NT2/D1 (cell line): ENCODE measurements at regions not wholly inside any gene's neighbourhood (a gene's known extent, or its start where the extent isn't known, plus 50 kb on each side); places are given as distances from the start of the nearest gene placed in this dataset.
"Not testable (repeated sequence)": the region's sequence is repeated elsewhere in the genome, so short reads cannot be mapped to it uniquely, and the experiment has no call there.

ENCODE experiments used
- DNase-seq: peaks from one replicate; pipeline ENCODE4 v3.0.0-alpha.2; 2011; ENCODE audit warnings: low read depth, low spot score
- H3K27me3 ChIP-seq: 2 replicates; pipeline ENCODE4 v1.6.0; 2011; ENCODE audit warnings: mild to moderate bottlenecking; ENCODE audit not compliant: insufficient read length, insufficient read depth
- H3K36me3 ChIP-seq: 2 replicates; pipeline ENCODE4 v1.6.1; 2011; ENCODE audit warnings: mild to moderate bottlenecking, low read length, mixed read lengths; ENCODE audit not compliant: insufficient read depth, insufficient read length
- H3K4me1 ChIP-seq: 2 replicates; pipeline ENCODE4 v1.5.1; 2011; ENCODE audit not compliant: insufficient read depth, insufficient read length
- H3K4me3 ChIP-seq: 2 replicates; pipeline ENCODE4 v1.5.1; 2011; ENCODE audit warnings: low read depth; ENCODE audit not compliant: insufficient read length
- H3K9ac ChIP-seq: 2 replicates; pipeline ENCODE4 v1.6.0; 2011; ENCODE audit warnings: low read depth; ENCODE audit not compliant: insufficient read length
- H3K9me3 ChIP-seq: 2 replicates; pipeline ENCODE4 v1.5.1; 2011; ENCODE audit warnings: mild to moderate bottlenecking, low read length; ENCODE audit not compliant: insufficient read depth
- SUZ12 ChIP-seq: IDR thresholded peaks from 2 replicates; pipeline ENCODE4 v1.6.1; 2011; ENCODE audit not compliant: insufficient read length, insufficient read depth; ENCODE audit errors: extremely low read depth
- YY1 ChIP-seq: IDR thresholded peaks from 2 replicates; pipeline ENCODE4 v1.6.1; 2011; ENCODE audit not compliant: insufficient read length, insufficient read depth
- ZNF274 ChIP-seq: IDR thresholded peaks from 2 replicates; pipeline ENCODE4 v1.6.1; 2011; ENCODE audit warnings: mild to moderate bottlenecking, low read depth, low read length

- H3K27me3 ChIP-seq = no peaks in the 10 kb centered on the region
- TF ChIP-seq YY1 (no peak), SUZ12 (no peak), ZNF274 (no peak)
- H3K36me3 ChIP-seq = no peaks in the 10 kb centered on the region
- no peak overlapping the region for H3K9ac ChIP-seq
- H3K4me1 ChIP-seq = no peaks in the 10 kb centered on the region
- DNase-seq = no peak
- H3K9me3 ChIP-seq = no peaks in the 10 kb centered on the region; the same call in 1 of the 2 replicates
- no peak overlapping the region for H3K4me3 ChIP-seq
These were observed 208.0 kb upstream of the FERD3L start for GRCh38 chr7:19353180-19353579.

GRCh38 chr7:19352305-19352695 lies 207.1 kb upstream of the FERD3L start:
- no peaks in the 10 kb centered on the region for H3K36me3 ChIP-seq
- no peak for DNase-seq

GRCh38 chr7:19351341-19352304 lies 206.4 kb upstream of the FERD3L start:
- no peak for TF ChIP-seq YY1
- TF ChIP-seq SUZ12 = no peak
- no peak for TF ChIP-seq ZNF274
- Histone ChIP-seq H3K9ac (no peak overlapping the region), H3K4me3 (no peak overlapping the region), H3K4me1 (no peaks in the 10 kb centered on the region), H3K36me3 (no peaks in the 10 kb centered on the region), H3K9me3 (no peaks in the 10 kb centered on the region; the same call in 1 of the 2 replicates), H3K27me3 (no peaks in the 10 kb centered on the region)
- no peak for DNase-seq

More at GRCh38 chr7:19352305-19352695, 207.1 kb upstream of the FERD3L start:
- no peak overlapping the region for H3K4me3 ChIP-seq
- TF ChIP-seq ZNF274 (no peak), YY1 (no peak), SUZ12 (no peak)
- no peaks in the 10 kb centered on the region; the same call in 1 of the 2 replicates for H3K9me3 ChIP-seq
- H3K27me3 ChIP-seq = no peaks in the 10 kb centered on the region
- H3K9ac ChIP-seq = no peak overlapping the region
- H3K4me1 ChIP-seq = no peaks in the 10 kb centered on the region

- Histone ChIP-seq H3K9me3 (peaks cover 4% of the 10 kb centered on the region; the same call in 1 of the 2 replicates), H3K4me1 (peaks cover 3% of the 10 kb centered on the region), H3K4me3 (no peak overlapping the region), H3K9ac (no peak overlapping the region), H3K27me3 (no peaks in the 10 kb centered on the region), H3K36me3 (no peaks in the 10 kb centered on the region)
- DNase-seq = no peak
- no peak for TF ChIP-seq ZNF274
- no peak for TF ChIP-seq YY1
- TF ChIP-seq SUZ12 = no peak
These were observed 194.3 kb upstream of the FERD3L start for GRCh38 chr7:19339512-19339911.

- H3K27me3 ChIP-seq, H3K9ac ChIP-seq, H3K4me1 ChIP-seq, H3K4me3 ChIP-seq, H3K36me3 ChIP-seq, H3K9me3 ChIP-seq, DNase-seq: not testable (repeated sequence)
These were observed 193.3 kb upstream of the FERD3L start for GRCh38 chr7:19338512-19338911.

- peaks cover 3% of the 10 kb centered on the region; the same call in 1 of the 2 replicates for H3K9me3 ChIP-seq
- peaks cover 3% of the 10 kb centered on the region for H3K4me1 ChIP-seq
- no peak for TF ChIP-seq YY1
- TF ChIP-seq SUZ12 = no peak
- TF ChIP-seq ZNF274 = no peak
- H3K4me3 ChIP-seq = no peak overlapping the region
- no peak for DNase-seq
- no peaks in the 10 kb centered on the region for H3K27me3 ChIP-seq
- H3K9ac ChIP-seq = no peak overlapping the region
- no peaks in the 10 kb centered on the region for H3K36me3 ChIP-seq
These were observed 191.7 kb upstream of the FERD3L start for GRCh38 chr7:19336836-19337383.

GRCh38 chr7:19333706-19334105 lies 188.5 kb upstream of the FERD3L start:
- TF ChIP-seq SUZ12 (no peak), ZNF274 (no peak), YY1 (no peak)
- Histone ChIP-seq H3K36me3 (no peaks in the 10 kb centered on the region), H3K4me3 (no peak overlapping the region), H3K9ac (no peak overlapping the region), H3K9me3 (no peaks in the 10 kb centered on the region), H3K27me3 (no peaks in the 10 kb centered on the region), H3K4me1 (no peaks in the 10 kb centered on the region)
- no peak for DNase-seq

- no peak for DNase-seq
- H3K4me3 ChIP-seq = no peak overlapping the region
- H3K4me1 ChIP-seq = no peaks in the 10 kb centered on the region
- no peaks in the 10 kb centered on the region for H3K9me3 ChIP-seq
- no peaks in the 10 kb centered on the region for H3K36me3 ChIP-seq
- no peak overlapping the region for H3K9ac ChIP-seq
- no peaks in the 10 kb centered on the region for H3K27me3 ChIP-seq
- no peak for TF ChIP-seq ZNF274
- no peak for TF ChIP-seq SUZ12
- TF ChIP-seq YY1 = no peak
These were observed 181.8 kb upstream of the FERD3L start for GRCh38 chr7:19327018-19327417.
